AG04450 (cell line): ENCODE measurements at regions not wholly inside any gene's neighbourhood (a gene's known extent, or its start where the extent isn't known, plus 50 kb on each side); places are given as distances from the start of the nearest gene placed in this dataset.

ENCODE experiments used
- CTCF ChIA-PET: fragments of 300-600, 350-600 bp; formaldehyde crosslinking; extraction: SDS; loops from one replicate; lab custom pipeline; 2022; ENCODE audit warnings: antibody characterized with exemption, inconsistent platforms; lab: Charles Lee
- POLR2A ChIA-PET: fragments of 350-600 bp; formaldehyde crosslinking; extraction: SDS; loops from one replicate; lab custom pipeline; 2021; ENCODE audit warnings: antibody characterized with exemption, inconsistent platforms; lab: Yijun Ruan, JAX
- DNase-seq: peaks from one replicate; pipeline ENCODE4 v3.0.0-alpha.2; 2011; ENCODE audit warnings: low read depth, low spot score
- H3K27ac ChIP-seq: one replicate; pipeline ENCODE4 v1.5.1; 2012; ENCODE audit warnings: low read depth, low read length, control low read depth
- H3K27me3 ChIP-seq: one replicate; pipeline ENCODE4 v1.6.0; 2012; ENCODE audit warnings: low read length; ENCODE audit not compliant: control insufficient read depth, insufficient read depth
- H3K4me3 ChIP-seq: 2 replicates; pipeline ENCODE4 v1.5.1; 2011; ENCODE audit warnings: mild to moderate bottlenecking, low read depth, low read length, control low read depth
- H3K9me3 ChIP-seq: 2 replicates; pipeline ENCODE4 v1.5.1; 2012; ENCODE audit warnings: low read length; ENCODE audit not compliant: control insufficient read depth, insufficient read depth
- TF ChIP-seq, protein P1 (sequence below): IDR thresholded peaks from 2 replicates; pipeline ENCODE4 v1.5.1; 2011; ENCODE audit warnings: low read depth, low read length, control low read depth, inconsistent platforms

DNA sequence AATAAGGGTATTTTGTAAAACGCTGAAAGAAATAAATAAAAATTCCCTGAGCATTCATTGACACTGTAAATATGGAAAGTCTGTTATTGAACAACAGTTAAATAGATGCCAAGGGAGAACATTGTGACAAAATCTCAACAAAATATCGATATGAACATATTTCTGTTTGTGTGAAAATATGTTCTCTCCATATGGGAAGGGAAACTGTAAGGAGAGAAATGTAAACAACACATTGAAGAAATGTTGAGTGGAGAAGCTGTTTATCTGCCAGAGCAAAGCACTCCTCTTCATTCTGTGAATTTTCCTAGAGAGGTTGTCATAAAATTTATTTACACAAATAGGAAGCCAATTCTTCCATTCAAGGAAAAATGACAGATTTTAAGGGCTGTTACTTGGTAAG, 57.1 kb upstream of the EOMES start:
- H3K27ac ChIP-seq: no peak overlapping the region
- ChIA-PET POLR2A (no interaction called here), CTCF (no interaction called here)
- DNase-seq: no peak
- H3K27me3 ChIP-seq: peaks cover 2% of the 10 kb centered on the region
- TF ChIP-seq, protein P1, sequence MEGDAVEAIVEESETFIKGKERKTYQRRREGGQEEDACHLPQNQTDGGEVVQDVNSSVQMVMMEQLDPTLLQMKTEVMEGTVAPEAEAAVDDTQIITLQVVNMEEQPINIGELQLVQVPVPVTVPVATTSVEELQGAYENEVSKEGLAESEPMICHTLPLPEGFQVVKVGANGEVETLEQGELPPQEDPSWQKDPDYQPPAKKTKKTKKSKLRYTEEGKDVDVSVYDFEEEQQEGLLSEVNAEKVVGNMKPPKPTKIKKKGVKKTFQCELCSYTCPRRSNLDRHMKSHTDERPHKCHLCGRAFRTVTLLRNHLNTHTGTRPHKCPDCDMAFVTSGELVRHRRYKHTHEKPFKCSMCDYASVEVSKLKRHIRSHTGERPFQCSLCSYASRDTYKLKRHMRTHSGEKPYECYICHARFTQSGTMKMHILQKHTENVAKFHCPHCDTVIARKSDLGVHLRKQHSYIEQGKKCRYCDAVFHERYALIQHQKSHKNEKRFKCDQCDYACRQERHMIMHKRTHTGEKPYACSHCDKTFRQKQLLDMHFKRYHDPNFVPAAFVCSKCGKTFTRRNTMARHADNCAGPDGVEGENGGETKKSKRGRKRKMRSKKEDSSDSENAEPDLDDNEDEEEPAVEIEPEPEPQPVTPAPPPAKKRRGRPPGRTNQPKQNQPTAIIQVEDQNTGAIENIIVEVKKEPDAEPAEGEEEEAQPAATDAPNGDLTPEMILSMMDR: no peak
- no peaks in the 10 kb centered on the region for H3K9me3 ChIP-seq
- no peak overlapping the region for H3K4me3 ChIP-seq

GRCh38 chr3:27789420-27789819, 67.3 kb upstream of the EOMES start:
- TF ChIP-seq, protein P1: no peak
- no peak for DNase-seq
- H3K27me3 ChIP-seq: no peaks in the 10 kb centered on the region
- ChIA-PET CTCF (no interaction called here), POLR2A (no interaction called here)
- no peaks in the 10 kb centered on the region for H3K9me3 ChIP-seq
- H3K4me3 ChIP-seq: no peak overlapping the region
- no peak overlapping the region for H3K27ac ChIP-seq

DNA sequence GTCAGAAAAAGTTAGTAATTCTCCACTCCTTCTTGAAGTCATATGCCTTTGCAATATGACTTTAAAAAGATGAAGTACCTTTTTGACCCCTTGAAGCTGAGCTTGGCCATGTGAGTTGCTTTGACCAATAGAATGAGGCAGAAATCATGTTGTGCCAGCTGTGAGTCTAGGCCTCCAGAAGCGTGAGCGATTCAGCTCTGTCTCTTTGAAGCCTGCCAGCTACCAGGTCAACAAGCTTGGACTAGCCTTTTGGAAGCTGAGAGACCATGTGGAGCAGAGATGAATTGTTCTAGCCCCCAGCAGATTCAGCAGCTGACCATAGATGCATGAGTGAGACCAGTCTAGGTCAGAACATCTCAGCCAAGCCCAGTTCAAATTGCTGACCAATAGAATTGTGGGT, 69.8 kb upstream of the EOMES start:
- no peaks in the 10 kb centered on the region for H3K9me3 ChIP-seq
- H3K27me3 ChIP-seq: peaks cover 3% of the 10 kb centered on the region
- H3K4me3 ChIP-seq: no peak overlapping the region
- CTCF ChIA-PET: interaction anchor here (1.4 kb wide), 1 partner anchor 80 kb away, joined by 4 read pairs; no protein-coding TSS in a partner anchor
- no peak overlapping the region for H3K27ac ChIP-seq
- TF ChIP-seq, protein P1: no peak
- DNase-seq: no peak
- POLR2A ChIA-PET: no interaction called here

DNA sequence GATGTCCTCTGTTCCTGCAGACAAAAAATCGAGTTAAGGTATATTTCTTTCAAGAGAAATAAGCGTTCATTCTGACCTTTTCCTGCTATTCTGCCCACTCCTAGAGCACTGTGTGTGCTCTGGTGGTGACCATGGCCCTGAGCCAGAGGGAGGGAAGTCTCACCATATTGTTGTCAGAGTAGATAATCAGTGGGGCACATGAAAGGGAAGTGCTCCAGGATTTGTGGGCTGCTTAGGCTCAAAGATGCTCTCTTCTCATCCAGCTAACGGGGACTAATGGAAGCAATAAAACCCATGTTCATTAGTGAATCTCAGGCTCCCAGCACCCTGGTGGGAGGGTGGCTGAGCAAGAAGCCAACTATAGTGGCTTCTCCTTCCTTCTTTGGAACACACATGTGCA, 70.7 kb upstream of the EOMES start:
- DNase-seq: no peak
- TF ChIP-seq, protein P1: no peak
- POLR2A ChIA-PET: no interaction called here
- CTCF ChIA-PET: no interaction called here
- Histone ChIP-seq H3K4me3 (no peak overlapping the region), H3K9me3 (no peaks in the 10 kb centered on the region), H3K27ac (no peak overlapping the region), H3K27me3 (peaks cover 3% of the 10 kb centered on the region)

GRCh38 chr3:27794211-27794610, 72.1 kb upstream of the EOMES start:
- TF ChIP-seq, protein P1: no peak
- ChIA-PET POLR2A (no interaction called here), CTCF (no interaction called here)
- Histone ChIP-seq H3K9me3 (no peaks in the 10 kb centered on the region), H3K4me3 (no peak overlapping the region), H3K27me3 (peaks cover 3% of the 10 kb centered on the region), H3K27ac (no peak overlapping the region)
- DNase-seq: no peak
